ENCODE measurements at regions not wholly inside any gene's neighbourhood (a gene's known extent, or its start where the extent isn't known, plus 50 kb on each side); places are given as distances from the start of the nearest gene placed in this dataset.
A peak's percentile ranks its signal among the peaks of the same experiment; 100 is the strongest.

DNA sequence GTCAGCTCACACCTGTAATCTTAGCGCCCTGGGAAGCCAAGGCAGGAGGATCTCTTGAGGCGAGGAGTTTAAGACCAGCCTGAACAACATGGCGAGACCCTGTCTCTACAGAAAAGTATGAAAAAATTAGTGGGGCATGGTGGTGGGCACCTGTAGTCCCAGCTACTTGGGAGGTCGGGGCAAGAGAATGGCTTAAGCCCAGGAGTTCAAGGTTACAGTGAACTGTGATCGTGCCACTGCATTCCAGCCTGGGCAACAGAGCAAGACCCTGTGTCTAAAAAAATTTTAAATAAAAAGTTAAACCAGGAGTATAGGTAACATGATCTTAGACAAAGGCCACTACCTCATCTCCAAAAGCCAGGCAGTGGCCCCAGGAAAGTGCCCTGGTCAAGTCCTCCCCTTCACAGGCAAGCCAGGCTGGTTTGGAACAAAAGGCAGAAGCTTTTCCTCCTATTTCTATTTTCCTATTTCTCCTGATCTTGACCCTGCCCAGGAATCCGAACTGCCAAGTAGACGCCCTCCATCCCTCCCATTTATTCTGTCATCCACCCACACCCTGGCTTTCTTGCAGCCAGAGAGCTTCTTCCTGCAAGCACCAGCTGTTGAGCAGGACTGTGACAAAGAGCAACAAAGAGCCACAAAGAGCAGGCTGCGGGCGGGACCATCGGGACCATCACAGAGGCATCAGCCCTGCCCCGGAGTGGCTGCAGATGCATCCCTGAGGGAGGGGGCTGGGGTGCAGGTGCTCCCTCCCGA is 149.9 kb upstream of the AFDN start:
- no peaks in the 10 kb centered on the region for H3K36me3 ChIP-seq (replicated peaks; ENCODE audit: control insufficient read depth, insufficient read depth, low read length)
- DNase-seq = peak; percentile 62
- peaks cover 7% of the 10 kb centered on the region for H3K27me3 ChIP-seq (ENCODE audit: control insufficient read depth, insufficient read depth, low read length)
- no peak overlapping the region for H3K4me3 ChIP-seq (ENCODE audit: insufficient read depth, low read depth, low read length)

DNA sequence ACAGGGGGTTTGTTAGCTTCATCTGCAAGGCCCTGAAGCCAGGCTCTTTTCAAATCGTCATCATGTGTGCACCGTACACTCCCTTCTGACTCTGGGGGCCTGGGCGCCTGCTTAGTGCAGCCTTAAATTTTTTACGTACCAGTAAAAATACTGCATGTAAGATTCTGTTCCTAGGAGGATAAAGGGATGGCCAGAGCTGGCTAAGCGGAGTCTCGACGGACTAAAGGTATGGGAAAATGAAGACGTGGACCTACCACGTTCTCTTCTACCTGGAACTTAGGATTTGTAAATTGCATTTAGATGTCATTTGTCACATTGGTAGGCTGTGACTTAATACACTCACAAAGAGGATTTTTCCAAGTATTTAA is 149.3 kb upstream of the AFDN start:
- peaks cover 7% of the 10 kb centered on the region for H3K27me3 ChIP-seq (ENCODE audit: control insufficient read depth, insufficient read depth, low read length)
- H3K36me3 ChIP-seq (replicated peaks; ENCODE audit: control insufficient read depth, insufficient read depth, low read length) = no peaks in the 10 kb centered on the region
- no peak overlapping the region for H3K4me3 ChIP-seq (ENCODE audit: insufficient read depth, low read depth, low read length)
- DNase-seq = no peak

DNA sequence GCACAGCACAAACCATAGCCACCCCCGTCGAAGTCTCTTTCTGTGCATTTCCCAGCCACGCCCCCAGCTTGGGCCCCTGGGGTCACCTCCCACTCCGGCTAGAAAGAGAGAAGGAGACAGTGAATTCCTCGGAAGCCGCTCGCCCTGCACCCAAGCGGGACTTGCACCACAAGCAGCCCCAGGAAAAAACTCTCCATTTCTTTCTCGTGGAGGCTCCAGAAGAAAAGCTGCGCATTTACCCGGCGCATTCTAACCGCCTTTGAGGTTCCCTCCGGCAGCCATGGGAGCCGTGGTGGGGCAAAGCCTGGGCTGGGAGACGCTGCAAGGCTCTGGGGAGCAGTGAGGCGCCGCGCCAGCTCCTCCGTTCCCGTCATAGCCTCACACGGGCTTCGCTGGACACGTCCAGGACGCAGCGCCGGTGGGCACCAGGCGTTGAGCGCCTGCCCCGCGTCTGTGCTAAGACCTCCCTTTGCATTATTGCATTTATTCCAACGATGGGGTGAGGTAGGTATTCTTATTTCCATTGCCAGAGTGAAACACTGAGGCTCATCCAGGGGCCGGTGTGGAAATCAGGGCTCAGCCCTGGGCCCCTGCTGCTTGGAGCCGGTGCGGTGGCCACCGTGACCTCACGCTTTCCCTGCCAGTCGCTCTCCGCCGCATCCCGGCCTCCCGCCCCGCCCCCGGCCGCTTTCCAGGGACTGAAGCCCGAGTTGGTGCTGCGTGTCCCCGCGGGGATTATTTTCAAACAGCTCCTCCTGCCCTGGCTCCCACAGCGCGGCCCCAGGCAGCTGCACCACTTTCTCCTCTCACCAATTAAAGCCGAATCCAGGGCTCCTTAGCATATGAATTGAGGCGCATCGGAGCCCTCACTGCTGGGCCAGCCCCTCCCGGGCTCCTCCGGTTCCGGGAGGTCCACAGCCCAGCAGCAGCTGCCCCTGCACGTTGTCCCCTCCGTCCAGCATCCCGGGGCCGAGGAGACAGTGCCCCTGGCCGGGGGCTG is 148.3 kb upstream of the AFDN start:
- Histone ChIP-seq H3K4me3 (ENCODE audit: insufficient read depth, low read depth, low read length) (peak overlapping the region; percentile 53), H3K27me3 (ENCODE audit: control insufficient read depth, insufficient read depth, low read length) (peaks cover 7% of the 10 kb centered on the region), H3K36me3 (replicated peaks; ENCODE audit: control insufficient read depth, insufficient read depth, low read length) (no peaks in the 10 kb centered on the region)
- DNase-seq = peak; percentile 92

DNA sequence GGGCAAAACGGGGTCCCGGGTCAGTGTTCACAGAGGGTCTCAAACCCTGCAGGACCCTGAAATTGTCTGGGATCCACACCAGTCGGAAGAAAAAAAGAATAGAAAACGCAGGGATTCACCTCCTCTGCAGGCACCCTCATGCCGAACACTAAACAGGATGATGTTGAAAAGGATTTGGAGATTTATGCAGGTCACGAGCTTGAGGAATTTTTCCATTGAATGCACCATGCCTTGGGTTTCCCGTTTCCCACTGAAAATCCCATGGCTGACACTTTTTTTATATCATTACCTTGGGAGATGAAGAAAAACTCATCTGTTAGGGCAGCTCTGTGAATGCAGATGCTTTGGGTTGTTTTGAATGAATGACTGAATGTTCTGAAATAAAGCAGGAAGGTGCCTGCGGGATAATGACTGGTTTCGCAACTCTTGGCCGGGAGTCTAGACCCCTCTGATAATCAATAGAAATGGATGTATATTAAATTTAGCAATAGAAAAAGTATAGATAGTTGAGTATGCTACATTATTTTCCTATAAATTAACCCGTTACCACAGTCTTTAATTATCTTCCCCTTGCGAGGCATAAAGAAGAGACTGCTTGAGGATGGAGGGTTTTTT is 147.5 kb upstream of the AFDN start:
- Histone ChIP-seq H3K27me3 (ENCODE audit: control insufficient read depth, insufficient read depth, low read length) (peaks cover 7% of the 10 kb centered on the region), H3K4me3 (ENCODE audit: insufficient read depth, low read depth, low read length) (peak overlapping the region; percentile 53), H3K36me3 (replicated peaks; ENCODE audit: control insufficient read depth, insufficient read depth, low read length) (no peaks in the 10 kb centered on the region)
- DNase-seq = no peak

DNA sequence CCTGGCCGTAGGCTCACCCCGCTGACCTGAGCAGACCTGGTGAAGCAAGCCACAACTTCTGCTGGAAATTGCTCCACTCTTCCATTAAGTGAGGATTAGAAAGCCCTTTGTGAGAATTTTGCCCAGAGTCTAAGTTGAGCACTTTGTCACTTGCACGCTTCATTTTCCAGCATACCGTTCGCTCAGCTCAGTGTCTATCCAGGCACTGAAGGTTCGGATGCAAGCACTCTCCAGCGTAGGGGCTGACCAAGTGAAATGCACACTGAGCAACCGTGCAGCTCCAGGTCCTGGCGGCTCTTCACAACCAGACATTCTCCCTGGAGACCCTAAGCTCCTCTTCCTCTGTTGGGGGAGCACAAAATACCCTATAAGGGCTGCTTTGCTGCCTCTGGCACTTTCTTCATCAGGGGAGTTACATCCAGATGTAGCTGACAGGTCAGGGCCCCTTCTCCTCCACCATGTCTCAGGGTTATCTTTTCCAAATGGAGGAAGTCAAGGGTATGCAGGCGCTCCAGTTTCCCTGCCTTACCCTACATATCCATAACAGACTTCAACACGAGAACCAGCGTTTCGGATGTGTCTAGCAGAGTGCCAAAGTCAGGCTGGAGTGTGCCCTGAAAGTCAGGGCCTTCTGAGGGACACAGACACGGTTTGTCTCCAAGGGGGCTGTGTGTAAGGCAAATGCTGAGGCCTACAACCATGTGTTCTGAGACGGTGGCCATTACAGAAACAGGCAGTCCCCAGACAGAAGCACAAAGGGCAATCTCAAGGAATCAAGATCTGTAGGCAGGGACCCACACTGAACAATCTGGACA is 146.7 kb upstream of the AFDN start:
- no peak overlapping the region for H3K4me3 ChIP-seq (ENCODE audit: insufficient read depth, low read depth, low read length)
- no peaks in the 10 kb centered on the region for H3K36me3 ChIP-seq (replicated peaks; ENCODE audit: control insufficient read depth, insufficient read depth, low read length)
- H3K27me3 ChIP-seq (ENCODE audit: control insufficient read depth, insufficient read depth, low read length) = peaks cover 7% of the 10 kb centered on the region
- no peak for DNase-seq

DNA sequence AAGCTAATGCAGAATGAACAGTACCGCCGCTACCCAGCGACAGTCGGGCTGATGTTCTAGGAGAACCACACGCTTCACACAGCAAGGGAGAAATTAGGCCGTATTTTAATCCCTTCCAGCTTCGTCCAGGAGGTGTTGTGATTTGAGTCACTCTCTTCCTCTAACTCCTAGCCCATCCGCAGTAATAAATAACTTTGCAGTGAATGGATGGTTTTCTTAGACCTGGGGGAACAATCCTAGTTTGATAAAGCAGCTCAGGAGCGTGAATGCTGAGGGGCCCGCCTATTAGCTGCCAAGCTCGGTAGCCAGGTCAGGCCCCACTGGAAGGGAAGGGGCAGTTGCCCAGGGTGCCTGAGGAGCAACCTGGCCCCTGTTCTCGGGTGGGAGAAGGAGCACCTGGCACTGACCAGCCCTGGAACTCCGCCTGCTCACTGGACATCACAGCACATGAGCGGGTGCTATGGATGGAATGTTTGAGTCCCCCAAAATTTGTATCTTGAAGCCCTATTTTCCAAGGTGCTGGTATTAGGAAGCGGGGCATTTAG is 146.0 kb upstream of the AFDN start:
- no peak for DNase-seq
- peaks cover 7% of the 10 kb centered on the region for H3K27me3 ChIP-seq (ENCODE audit: control insufficient read depth, insufficient read depth, low read length)
- no peaks in the 10 kb centered on the region for H3K36me3 ChIP-seq (replicated peaks; ENCODE audit: control insufficient read depth, insufficient read depth, low read length)
- H3K4me3 ChIP-seq (ENCODE audit: insufficient read depth, low read depth, low read length) = no peak overlapping the region

DNA sequence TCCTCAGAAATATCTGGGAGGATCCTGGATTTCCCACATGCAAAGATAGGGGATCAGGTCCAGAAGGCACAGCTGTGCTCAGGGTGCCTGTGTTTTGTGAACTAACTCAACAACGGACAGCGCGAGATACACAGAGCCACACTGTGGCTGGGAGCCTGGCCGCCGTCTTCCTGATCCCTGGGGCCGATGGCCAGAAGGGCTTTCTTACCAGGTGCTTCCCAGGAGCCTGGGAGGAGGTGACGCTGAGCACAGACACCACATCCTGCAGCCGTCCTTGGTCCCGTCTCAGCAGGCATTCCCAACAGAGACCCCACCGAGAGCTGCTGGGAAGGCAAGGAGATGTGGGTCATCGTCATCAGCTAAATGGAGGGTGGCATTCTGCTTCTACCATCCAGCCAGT is 144.6 kb upstream of the AFDN start:
- no peak for DNase-seq
- H3K36me3 ChIP-seq (replicated peaks; ENCODE audit: control insufficient read depth, insufficient read depth, low read length) = no peaks in the 10 kb centered on the region
- peaks cover 7% of the 10 kb centered on the region for H3K27me3 ChIP-seq (ENCODE audit: control insufficient read depth, insufficient read depth, low read length)
- no peak overlapping the region for H3K4me3 ChIP-seq (ENCODE audit: insufficient read depth, low read depth, low read length)

DNA sequence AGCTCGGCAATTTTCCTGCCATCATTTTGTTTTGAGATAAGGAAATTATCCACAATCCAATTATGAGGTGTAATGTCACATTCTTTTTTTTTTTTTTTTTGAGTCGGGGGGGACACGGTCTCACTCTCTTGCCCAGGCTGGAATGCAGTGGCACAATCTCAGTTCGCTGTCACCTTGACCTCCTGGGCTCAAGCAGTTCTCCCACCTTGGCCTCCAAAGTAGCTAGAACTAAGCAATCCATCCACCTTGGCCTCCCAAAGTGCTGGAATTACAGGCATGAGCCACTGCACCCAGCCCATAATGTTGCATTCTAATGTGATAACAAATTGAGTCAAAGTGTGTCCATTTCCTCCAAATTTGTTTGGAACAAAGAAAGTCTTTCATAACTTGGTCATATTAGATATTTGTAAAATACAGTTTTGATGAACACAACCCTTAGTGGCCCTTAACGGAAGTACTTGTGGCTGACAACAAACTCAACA is 144.1 kb upstream of the AFDN start:
- H3K27me3 ChIP-seq (ENCODE audit: control insufficient read depth, insufficient read depth, low read length) = peaks cover 7% of the 10 kb centered on the region
- no peak overlapping the region for H3K4me3 ChIP-seq (ENCODE audit: insufficient read depth, low read depth, low read length)
- H3K36me3 ChIP-seq (replicated peaks; ENCODE audit: control insufficient read depth, insufficient read depth, low read length) = no peaks in the 10 kb centered on the region
- no peak for DNase-seq

DNA sequence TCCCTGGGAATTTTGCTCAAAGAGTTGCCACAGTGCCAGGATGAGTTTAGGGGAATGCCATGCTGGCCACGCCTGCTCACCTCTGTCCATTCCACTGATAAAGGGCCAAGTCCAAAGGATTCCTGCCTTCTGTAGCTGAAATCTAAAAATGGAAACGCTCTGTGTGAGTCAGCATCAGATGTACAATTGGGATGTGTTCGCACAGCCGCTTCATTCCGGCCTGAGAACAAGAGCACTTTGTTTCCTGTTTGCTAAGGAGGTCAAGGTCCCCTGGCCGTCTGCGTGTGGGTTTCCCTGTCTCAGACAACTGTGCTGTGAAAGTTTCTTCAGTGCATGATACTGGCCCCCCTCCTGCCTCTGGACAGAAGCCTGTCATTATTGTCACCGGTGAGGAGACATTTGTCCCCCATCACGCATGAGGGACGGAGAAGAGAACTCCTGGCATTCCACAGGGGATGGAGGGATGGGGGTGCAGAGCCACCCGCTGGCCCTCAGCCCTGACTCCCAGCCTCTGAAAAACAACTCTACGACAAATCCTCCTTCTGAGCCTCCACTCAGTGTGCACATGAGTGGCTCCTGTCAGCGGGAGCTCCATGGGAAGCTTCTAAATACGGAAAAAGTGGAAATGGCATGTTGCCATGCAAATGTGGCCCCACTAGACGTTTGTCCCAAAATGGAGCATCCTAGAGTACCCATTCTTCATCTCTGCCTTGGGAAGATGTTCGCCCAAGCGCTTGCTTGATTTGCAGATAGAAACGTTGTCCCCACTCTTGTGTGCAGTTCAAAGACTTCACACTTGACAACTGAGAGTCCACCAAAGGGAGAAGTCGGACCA is 143.5 kb upstream of the AFDN start:
- H3K36me3 ChIP-seq (replicated peaks; ENCODE audit: control insufficient read depth, insufficient read depth, low read length) = no peaks in the 10 kb centered on the region
- no peak overlapping the region for H3K4me3 ChIP-seq (ENCODE audit: insufficient read depth, low read depth, low read length)
- peaks cover 4% of the 10 kb centered on the region for H3K27me3 ChIP-seq (ENCODE audit: control insufficient read depth, insufficient read depth, low read length)
- no peak for DNase-seq

DNA sequence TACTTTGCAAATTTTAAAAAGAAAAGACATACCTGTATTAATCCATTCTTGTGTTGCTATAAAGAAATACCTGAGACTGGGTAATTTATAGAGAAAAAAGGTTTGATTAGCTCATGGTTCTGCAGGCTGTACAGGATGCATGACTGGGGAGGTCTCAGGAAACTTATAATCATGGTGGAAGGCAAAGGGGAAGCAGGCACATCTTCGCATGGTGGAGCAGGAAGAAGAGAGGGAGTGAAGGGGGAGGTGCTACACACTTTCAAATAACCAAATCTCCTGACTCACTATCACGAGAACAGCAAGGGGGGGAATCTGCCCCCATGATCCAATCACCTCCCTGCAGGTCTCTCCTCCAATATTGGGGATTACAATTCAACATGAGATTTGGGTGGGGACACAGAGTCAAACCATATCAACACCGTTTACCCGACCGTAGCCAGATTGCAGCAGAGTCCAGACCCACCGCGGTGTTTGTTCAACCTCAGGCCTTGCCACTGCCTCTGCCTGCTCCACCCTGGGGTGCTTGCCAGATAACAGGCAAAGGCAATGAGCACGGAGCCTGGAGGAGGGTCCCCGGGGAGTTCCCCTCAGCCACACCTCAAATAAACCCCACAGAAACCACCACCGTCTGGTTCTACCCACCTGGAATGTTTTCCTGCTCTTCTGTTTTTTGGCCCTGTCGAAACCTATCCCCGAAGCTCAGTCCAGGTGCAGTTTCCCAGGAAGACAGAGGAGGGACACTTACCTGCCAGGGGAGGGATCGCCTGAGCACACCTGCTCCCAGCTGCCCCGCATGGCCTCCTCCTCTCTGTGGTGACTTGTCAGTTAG is 142.2 kb upstream of the AFDN start:
- DNase-seq = peak; percentile 68
- H3K4me3 ChIP-seq (ENCODE audit: insufficient read depth, low read depth, low read length) = no peak overlapping the region
- H3K36me3 ChIP-seq (replicated peaks; ENCODE audit: control insufficient read depth, insufficient read depth, low read length) = no peaks in the 10 kb centered on the region
- peaks cover 2% of the 10 kb centered on the region for H3K27me3 ChIP-seq (ENCODE audit: control insufficient read depth, insufficient read depth, low read length)

DNA sequence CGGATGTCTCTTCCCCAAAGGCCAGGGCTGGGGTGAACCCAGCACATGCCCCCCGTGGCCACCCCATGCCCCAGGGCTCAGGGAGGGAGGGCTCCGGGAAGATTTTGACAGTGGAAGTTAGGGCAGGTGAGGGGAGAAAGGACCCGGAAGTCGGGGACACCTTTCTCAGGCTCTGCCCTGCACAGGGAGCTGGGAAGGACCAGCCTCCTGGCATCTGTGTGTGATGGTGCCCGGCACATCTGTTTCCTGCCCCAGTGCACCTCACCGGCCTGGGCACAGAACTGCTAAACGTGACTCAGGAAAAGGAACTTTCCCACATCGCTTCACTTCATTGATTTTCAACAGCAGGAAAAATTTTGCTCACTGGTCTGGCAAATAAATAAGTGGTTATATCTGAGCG is 141.1 kb upstream of the AFDN start:
- peak; percentile 34 for DNase-seq
- Histone ChIP-seq H3K4me3 (ENCODE audit: insufficient read depth, low read depth, low read length) (no peak overlapping the region), H3K27me3 (ENCODE audit: control insufficient read depth, insufficient read depth, low read length) (no peaks in the 10 kb centered on the region; the same call in 1 of the 2 replicates), H3K36me3 (replicated peaks; ENCODE audit: control insufficient read depth, insufficient read depth, low read length) (no peaks in the 10 kb centered on the region)

DNA sequence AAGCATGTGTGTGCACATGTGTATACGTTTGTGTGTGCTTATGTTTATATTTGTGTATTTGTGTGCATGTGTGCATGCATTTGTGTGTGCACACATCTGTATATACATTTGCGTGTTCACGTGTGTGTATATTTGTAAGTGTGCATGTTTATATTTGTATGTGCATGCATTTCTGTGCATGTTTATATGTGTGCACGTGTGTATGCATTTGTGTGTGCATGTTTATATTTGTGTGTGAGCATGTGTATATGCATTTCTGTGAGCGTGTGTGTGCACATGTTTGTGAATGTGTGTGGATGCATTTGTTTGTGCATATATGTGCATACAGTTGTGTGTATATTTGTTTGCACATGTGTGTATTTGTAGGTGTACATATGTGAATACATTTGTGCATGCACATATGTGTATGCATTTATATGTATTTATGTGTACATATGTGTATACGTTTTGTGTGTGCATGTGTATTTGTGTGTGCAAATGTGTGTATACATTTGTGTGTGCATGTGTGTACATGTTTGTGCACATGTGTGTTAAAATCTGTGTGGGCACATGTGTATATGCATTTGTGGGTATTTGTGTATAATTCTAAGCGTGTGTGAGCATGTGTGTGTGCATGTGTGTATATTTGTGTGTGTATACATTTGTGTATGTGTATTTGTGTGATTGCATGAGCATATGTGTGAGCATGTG is 140.4 kb upstream of the AFDN start:
- Histone ChIP-seq H3K4me3 (ENCODE audit: insufficient read depth, low read depth, low read length) (no peak overlapping the region), H3K27me3 (ENCODE audit: control insufficient read depth, insufficient read depth, low read length) (no peaks in the 10 kb centered on the region), H3K36me3 (replicated peaks; ENCODE audit: control insufficient read depth, insufficient read depth, low read length) (no peaks in the 10 kb centered on the region)
- DNase-seq = no peak
